ENCODE measurements at regions not wholly inside any gene's neighbourhood (a gene's known extent, or its start where the extent isn't known, plus 50 kb on each side); places are given as distances from the start of the nearest gene placed in this dataset.

GRCh38 chr21:16179773-16180172 is 450.0 kb downstream of the USP25 start:
- H3K4me1 ChIP-seq (ENCODE audit: insufficient read depth, poor library complexity, severe bottlenecking), result no peaks in the 10 kb centered on the region
- H3K9me3 ChIP-seq (ENCODE audit: severe bottlenecking), result no peaks in the 10 kb centered on the region
- no peak overlapping the region for H3K27ac ChIP-seq (ENCODE audit: poor library complexity, severe bottlenecking)
- H3K27me3 ChIP-seq (ENCODE audit: insufficient read depth, poor library complexity, severe bottlenecking), result no peaks in the 10 kb centered on the region
- no peak for TF ChIP-seq CTCF (IDR thresholded peaks at IDR 0.05; ENCODE audit: poor library complexity, severe bottlenecking)
- DNase-seq (ENCODE audit: low spot score) (no peak), ATAC-seq (ENCODE audit: low read depth) (no peak)
- H3K36me3 ChIP-seq (ENCODE audit: low read depth), result no peaks in the 10 kb centered on the region
- no peak overlapping the region for H3K4me3 ChIP-seq (ENCODE audit: severe bottlenecking)

GRCh38 chr21:16180614-16181013 is 450.8 kb downstream of the USP25 start:
- Histone ChIP-seq H3K36me3 (ENCODE audit: low read depth) (no peaks in the 10 kb centered on the region), H3K4me1 (ENCODE audit: insufficient read depth, poor library complexity, severe bottlenecking) (no peaks in the 10 kb centered on the region), H3K27ac (ENCODE audit: poor library complexity, severe bottlenecking) (no peak overlapping the region), H3K9me3 (ENCODE audit: severe bottlenecking) (no peaks in the 10 kb centered on the region), H3K27me3 (ENCODE audit: insufficient read depth, poor library complexity, severe bottlenecking) (no peaks in the 10 kb centered on the region), H3K4me3 (ENCODE audit: severe bottlenecking) (no peak overlapping the region)
- no peak for ATAC-seq (ENCODE audit: low read depth)
- no peak for DNase-seq (ENCODE audit: low spot score)
- no peak for TF ChIP-seq CTCF (IDR thresholded peaks at IDR 0.05; ENCODE audit: poor library complexity, severe bottlenecking)

GRCh38 chr21:16181018-16181417 is 451.2 kb downstream of the USP25 start:
- Histone ChIP-seq H3K27me3 (ENCODE audit: insufficient read depth, poor library complexity, severe bottlenecking) (no peaks in the 10 kb centered on the region), H3K4me3 (ENCODE audit: severe bottlenecking) (no peak overlapping the region), H3K4me1 (ENCODE audit: insufficient read depth, poor library complexity, severe bottlenecking) (no peaks in the 10 kb centered on the region), H3K9me3 (ENCODE audit: severe bottlenecking) (no peaks in the 10 kb centered on the region), H3K27ac (ENCODE audit: poor library complexity, severe bottlenecking) (no peak overlapping the region), H3K36me3 (ENCODE audit: low read depth) (no peaks in the 10 kb centered on the region)
- DNase-seq (ENCODE audit: low spot score) (no peak), ATAC-seq (ENCODE audit: low read depth) (no peak)
- TF ChIP-seq CTCF (IDR thresholded peaks at IDR 0.05; ENCODE audit: poor library complexity, severe bottlenecking), result no peak

GRCh38 chr21:16185766-16186165 is 456.0 kb downstream of the USP25 start:
- Histone ChIP-seq H3K36me3 (ENCODE audit: low read depth) (no peaks in the 10 kb centered on the region), H3K9me3 (ENCODE audit: severe bottlenecking) (no peaks in the 10 kb centered on the region), H3K27me3 (ENCODE audit: insufficient read depth, poor library complexity, severe bottlenecking) (no peaks in the 10 kb centered on the region), H3K4me1 (ENCODE audit: insufficient read depth, poor library complexity, severe bottlenecking) (no peaks in the 10 kb centered on the region), H3K27ac (ENCODE audit: poor library complexity, severe bottlenecking) (no peak overlapping the region), H3K4me3 (ENCODE audit: severe bottlenecking) (no peak overlapping the region)
- ATAC-seq (ENCODE audit: low read depth) (no peak), DNase-seq (ENCODE audit: low spot score) (no peak)
- no peak for TF ChIP-seq CTCF (IDR thresholded peaks at IDR 0.05; ENCODE audit: poor library complexity, severe bottlenecking)

GRCh38 chr21:16186742-16187141 is 457.0 kb downstream of the USP25 start:
- ATAC-seq (ENCODE audit: low read depth) (no peak), DNase-seq (ENCODE audit: low spot score) (no peak)
- no peak for TF ChIP-seq CTCF (IDR thresholded peaks at IDR 0.05; ENCODE audit: poor library complexity, severe bottlenecking)
- Histone ChIP-seq H3K4me1 (ENCODE audit: insufficient read depth, poor library complexity, severe bottlenecking) (no peaks in the 10 kb centered on the region), H3K27ac (ENCODE audit: poor library complexity, severe bottlenecking) (no peak overlapping the region), H3K36me3 (ENCODE audit: low read depth) (no peaks in the 10 kb centered on the region), H3K4me3 (ENCODE audit: severe bottlenecking) (no peak overlapping the region), H3K27me3 (ENCODE audit: insufficient read depth, poor library complexity, severe bottlenecking) (no peaks in the 10 kb centered on the region), H3K9me3 (ENCODE audit: severe bottlenecking) (no peaks in the 10 kb centered on the region)

Measured in RWPE2 (cell line).